ENCODE measurements at regions not wholly inside any gene's neighbourhood (a gene's known extent, or its start where the extent isn't known, plus 50 kb on each side); places are given as distances from the start of the nearest gene placed in this dataset.

- TF ChIP-seq CTCF (conservative IDR thresholded peaks at IDR 0.05; ENCODE audit: low read depth, low read length): no peak
- no peak for TF ChIP-seq EZH2 (IDR thresholded peaks at IDR 0.05; ENCODE audit: low read length, unreplicated experiment)
- no peak for TF ChIP-seq EZH2phosphoT487 (IDR thresholded peaks at IDR 0.05; ENCODE audit: borderline replicate concordance, low read length)
Measured at GRCh38 chr20:60254901-60255411, 296.7 kb downstream of the CDH26 start.
